Activated CD4-positive, alpha-beta T cell treated with anti-CD3 and anti-CD28 coated beads for 36 hours (primary cell): ENCODE measurements at regions not wholly inside any gene's neighbourhood (a gene's known extent, or its start where the extent isn't known, plus 50 kb on each side); places are given as distances from the start of the nearest gene placed in this dataset.

Experiments used
- ATAC-seq: fragments of 200-7000 bp; cut with Tn5 transposase; one replicate; pipeline ENCODE4 v1.10.0; 2021; ENCODE audit warnings: mild to moderate bottlenecking, moderate library complexity
- CTCF ChIA-PET: fragments of 350-600 bp; sonication (Branson Sonifier 250); formaldehyde crosslinking; loops from one replicate; lab custom pipeline; 2021; ENCODE audit warnings: antibody characterized with exemption; lab: Charles Lee
- POLR2A ChIA-PET: fragments of 350-600 bp; sonication (Branson Sonifier 250); formaldehyde crosslinking; loops from one replicate; lab custom pipeline; 2021; ENCODE audit warnings: antibody characterized with exemption, inconsistent platforms; lab: Charles Lee
- DNase-seq: peaks from one replicate; pipeline ENCODE4 v3.0.0-alpha.2; 2020
- H3K27ac Mint-ChIP-seq: one replicate; pipeline ENCODE4 v1.8.0; 2021; ENCODE audit warnings: mixed read lengths
- H3K27me3 Mint-ChIP-seq: one replicate; pipeline ENCODE4 v1.8.0; 2021; ENCODE audit warnings: mixed read lengths
- H3K36me3 Mint-ChIP-seq: one replicate; pipeline ENCODE4 v1.8.0; 2021; ENCODE audit warnings: low read depth, mixed read lengths
- H3K4me1 Mint-ChIP-seq: one replicate; pipeline ENCODE4 v1.8.0; 2021; ENCODE audit warnings: mixed read lengths
- H3K4me3 Mint-ChIP-seq: one replicate; pipeline ENCODE4 v1.8.0; 2021; ENCODE audit warnings: mild to moderate bottlenecking, moderate library complexity, mixed read lengths
- H3K9me3 Mint-ChIP-seq: one replicate; pipeline ENCODE4 v1.8.0; 2021; ENCODE audit warnings: low read depth, mixed read lengths
- intact Hi-C, 2 experiments: fragments of 100-400 bp; cut with DNase I in 1 of 2; cut with micrococcal nuclease in 1 of 2; formaldehyde crosslinking; loops; one replicate each; pipeline versions ENCODE4 v1.14.2 to v1.15.1; 2022 to 2024; cut with DNase I, micrococcal nuclease

- Mint-ChIP-seq H3K4me1 (no peaks in the 10 kb centered on the region), H3K4me3 (no peak overlapping the region), H3K27ac (no peak overlapping the region), H3K36me3 (no peaks in the 10 kb centered on the region), H3K9me3 (no peaks in the 10 kb centered on the region), H3K27me3 (peaks cover 15% of the 10 kb centered on the region)
- CTCF ChIA-PET = interaction anchor here (0.5 to 1.7 kb wide), 6 partner anchors 13 to 1554 kb away, joined by 3 to 8 read pairs (median 3); no protein-coding TSS in a partner anchor
- POLR2A ChIA-PET = no interaction called here
- DNase-seq = no peak
- intact Hi-C loops = no loop called here
- ATAC-seq = no peak
Measured at GRCh38 chr19:30670011-30670329, 297.8 kb downstream of the ZNF536 start.

GRCh38 chr19:30669329-30670010 lies 297.3 kb downstream of the ZNF536 start:
- no peak for ATAC-seq
- Mint-ChIP-seq H3K9me3 (no peaks in the 10 kb centered on the region), H3K36me3 (no peaks in the 10 kb centered on the region), H3K27me3 (peaks cover 16% of the 10 kb centered on the region), H3K27ac (no peak overlapping the region), H3K4me3 (no peak overlapping the region), H3K4me1 (no peaks in the 10 kb centered on the region)
- peak; percentile 72 for DNase-seq
- intact Hi-C loops = loop anchor here (1.0 to 10.0 kb wide), 3 partner anchors 875 to 1555 kb away; no protein-coding TSS in a partner anchor
- ChIA-PET POLR2A (no interaction called here), CTCF (interaction anchor here (0.5 to 1.7 kb wide), 9 partner anchors 13 to 1555 kb away, joined by 3 to 8 read pairs (median 3); no protein-coding TSS in a partner anchor)

DNA sequence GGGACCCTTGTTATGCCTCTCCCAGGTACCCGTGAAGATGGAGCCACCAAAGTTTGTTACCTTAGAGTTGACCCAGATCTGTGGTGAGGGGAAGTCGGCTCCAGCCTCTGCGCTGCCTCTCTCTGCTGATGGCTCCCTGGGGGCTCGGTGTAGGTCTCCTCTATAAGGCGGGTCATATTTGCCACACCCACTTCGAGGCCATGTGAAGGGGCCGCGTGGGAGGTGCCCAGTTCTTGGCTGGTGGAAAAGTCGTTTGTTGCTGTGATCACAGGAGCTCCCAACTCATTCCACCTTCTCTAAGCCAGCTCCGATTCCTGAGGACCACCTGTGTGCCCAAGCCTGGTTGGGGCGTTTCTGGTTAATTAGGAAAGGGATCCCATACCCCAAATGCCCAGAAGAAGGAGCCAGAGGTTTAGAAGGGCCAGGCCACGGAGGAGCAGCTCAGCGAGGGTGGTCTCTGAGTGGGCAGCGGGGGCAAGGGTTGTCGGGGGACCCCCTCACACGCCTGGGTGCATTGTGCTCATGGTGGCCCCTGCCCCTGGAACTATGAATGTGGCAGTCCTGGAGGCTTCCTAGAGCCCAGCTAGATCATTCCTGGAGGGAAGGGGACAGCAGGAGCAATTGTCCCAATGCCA lies 296.5 kb downstream of the ZNF536 start:
- H3K27ac Mint-ChIP-seq = no peak overlapping the region
- H3K36me3 Mint-ChIP-seq = no peaks in the 10 kb centered on the region
- no peaks in the 10 kb centered on the region for H3K9me3 Mint-ChIP-seq
- ATAC-seq (no peak), DNase-seq (no peak)
- intact Hi-C loops = loop anchor here (1.0 to 10.0 kb wide), 3 partner anchors 876 to 1556 kb away; no protein-coding TSS in a partner anchor
- H3K27me3 Mint-ChIP-seq = peaks cover 21% of the 10 kb centered on the region
- ChIA-PET POLR2A (no interaction called here), CTCF (interaction anchor here (0.6 to 1.7 kb wide), 5 partner anchors 18 to 1556 kb away, joined by 3 to 5 read pairs (median 4); no protein-coding TSS in a partner anchor)
- H3K4me1 Mint-ChIP-seq = no peaks in the 10 kb centered on the region
- no peak overlapping the region for H3K4me3 Mint-ChIP-seq

DNA sequence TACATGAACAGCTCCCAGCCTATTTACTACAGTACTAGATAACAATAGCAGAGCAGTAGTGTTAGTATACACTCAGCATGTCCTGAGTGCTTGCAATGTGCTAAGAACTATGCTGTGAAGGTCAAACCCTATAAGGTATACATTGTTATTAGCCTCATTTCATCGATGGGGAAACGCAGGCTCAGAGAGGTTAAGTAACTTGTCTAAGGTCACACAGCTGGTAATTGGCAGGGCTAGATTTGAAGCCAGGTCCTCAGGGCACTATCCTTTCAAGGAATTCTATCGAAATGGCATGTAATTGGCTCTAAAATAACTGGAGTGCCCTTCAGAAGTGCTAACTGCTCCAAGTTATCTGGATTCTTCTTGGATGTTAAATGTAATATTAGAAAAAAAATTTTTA lies 295.6 kb downstream of the ZNF536 start:
- H3K4me1 Mint-ChIP-seq = no peaks in the 10 kb centered on the region
- intact Hi-C loops = loop anchor here (5.0 to 10.0 kb wide), 2 partner anchors 877 to 1555 kb away; no protein-coding TSS in a partner anchor
- CTCF ChIA-PET = interaction anchor here (1.0 to 1.7 kb wide), 2 partner anchors 11 to 1556 kb away, joined by 5 read pairs; no protein-coding TSS in a partner anchor
- H3K27ac Mint-ChIP-seq = no peak overlapping the region
- POLR2A ChIA-PET = no interaction called here
- peaks cover 23% of the 10 kb centered on the region for H3K27me3 Mint-ChIP-seq
- no peak overlapping the region for H3K4me3 Mint-ChIP-seq
- no peaks in the 10 kb centered on the region for H3K36me3 Mint-ChIP-seq
- no peak for ATAC-seq
- no peak for DNase-seq
- no peaks in the 10 kb centered on the region for H3K9me3 Mint-ChIP-seq

DNA sequence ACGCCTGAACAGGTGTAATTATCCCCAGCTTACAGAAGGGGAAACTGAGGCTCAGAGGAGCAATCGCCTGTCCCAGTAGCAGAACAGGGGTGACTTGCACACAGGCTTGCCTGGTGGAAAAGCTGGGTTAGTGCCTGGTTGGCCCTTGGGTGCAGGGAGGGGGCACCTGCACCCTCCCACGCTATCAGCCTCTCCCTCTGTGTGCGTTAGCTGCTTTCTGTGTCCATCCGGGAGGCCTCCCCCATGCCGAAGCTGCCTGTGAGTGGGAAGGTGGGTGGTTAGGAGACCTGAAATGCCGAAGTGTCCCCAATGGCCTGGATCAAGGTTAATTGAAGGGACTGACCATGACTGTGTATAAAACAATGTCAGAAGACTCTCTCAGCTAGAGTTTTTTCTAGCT lies 295.0 kb downstream of the ZNF536 start:
- ChIA-PET POLR2A (no interaction called here), CTCF (interaction anchor here (0.6 to 1.7 kb wide), 6 partner anchors 11 to 1871 kb away, joined by 3 to 5 read pairs (median 4); no protein-coding TSS in a partner anchor)
- Mint-ChIP-seq H3K27ac (no peak overlapping the region), H3K9me3 (no peaks in the 10 kb centered on the region), H3K36me3 (no peaks in the 10 kb centered on the region), H3K4me1 (no peaks in the 10 kb centered on the region), H3K27me3 (peaks cover 25% of the 10 kb centered on the region), H3K4me3 (no peak overlapping the region)
- ATAC-seq (no peak), DNase-seq (no peak)
- intact Hi-C loops = loop anchor here (5.0 to 10.0 kb wide), 2 partner anchors 878 to 1555 kb away; no protein-coding TSS in a partner anchor

- POLR2A ChIA-PET = no interaction called here
- Mint-ChIP-seq H3K36me3 (no peaks in the 10 kb centered on the region), H3K9me3 (no peaks in the 10 kb centered on the region), H3K27ac (no peak overlapping the region), H3K27me3 (peaks cover 25% of the 10 kb centered on the region), H3K4me1 (no peaks in the 10 kb centered on the region), H3K4me3 (no peak overlapping the region)
- CTCF ChIA-PET = interaction anchor here (0.6 to 1.7 kb wide), 9 partner anchors 10 to 1691 kb away, joined by 3 to 5 read pairs (median 4); no protein-coding TSS in a partner anchor
- ATAC-seq (no peak), DNase-seq (peak; percentile 63)
- intact Hi-C loops = loop anchor here (5.0 to 10.0 kb wide), 2 partner anchors 878 to 1556 kb away; no protein-coding TSS in a partner anchor
Measured at GRCh38 chr19:30666301-30666803, 294.2 kb downstream of the ZNF536 start.

DNA sequence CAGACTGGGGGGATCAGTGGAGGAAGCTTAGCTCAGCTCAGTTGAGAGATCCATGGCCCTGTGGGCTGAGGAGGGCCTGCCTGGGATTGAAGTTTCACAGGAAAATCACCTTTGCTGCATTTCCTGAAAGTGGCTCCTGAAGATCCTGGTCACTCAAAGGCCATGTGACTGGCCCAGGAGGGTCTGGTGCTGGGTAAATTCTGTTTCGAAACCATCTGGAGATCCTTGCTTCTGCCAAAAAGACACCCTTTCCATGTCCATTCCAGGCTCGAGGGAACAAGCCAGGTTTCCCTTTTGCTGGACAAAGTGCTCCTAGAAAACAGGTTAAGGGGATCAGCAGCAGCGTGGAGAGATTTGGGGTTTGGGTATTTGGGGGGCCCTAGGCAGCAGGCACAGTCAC lies 293.3 kb downstream of the ZNF536 start:
- CTCF ChIA-PET = interaction anchor here (0.6 to 1.1 kb wide), 4 partner anchors 10 to 907 kb away, joined by 3 to 4 read pairs (median 4); no protein-coding TSS in a partner anchor
- DNase-seq = no peak
- Mint-ChIP-seq H3K9me3 (no peaks in the 10 kb centered on the region), H3K27me3 (peaks cover 25% of the 10 kb centered on the region), H3K4me1 (no peaks in the 10 kb centered on the region), H3K36me3 (no peaks in the 10 kb centered on the region), H3K27ac (no peak overlapping the region), H3K4me3 (no peak overlapping the region)
- no peak for ATAC-seq
- intact Hi-C loops = loop anchor here (5.0 to 10.0 kb wide), 2 partner anchors 879 to 1557 kb away; no protein-coding TSS in a partner anchor
- POLR2A ChIA-PET = no interaction called here

- Mint-ChIP-seq H3K4me3 (no peak overlapping the region), H3K9me3 (peaks cover 5% of the 10 kb centered on the region), H3K27ac (no peak overlapping the region), H3K36me3 (no peaks in the 10 kb centered on the region), H3K27me3 (peaks cover 20% of the 10 kb centered on the region), H3K4me1 (no peaks in the 10 kb centered on the region)
- ChIA-PET CTCF (interaction anchor here (0.5 to 1.2 kb wide), 2 partner anchors 10 to 1595 kb away, joined by 3 read pairs; no protein-coding TSS in a partner anchor), POLR2A (interaction anchor here (0.6 kb wide), 1 partner anchor 1944 kb away, joined by 3 read pairs; no protein-coding TSS in a partner anchor)
- ATAC-seq = no peak
- intact Hi-C loops = loop anchor here in 1 of 2 experiments (10.0 kb wide), 1 partner anchor 881 kb away; no protein-coding TSS in a partner anchor
- DNase-seq = no peak
Measured at GRCh38 chr19:30663611-30664174, 291.5 kb downstream of the ZNF536 start.

DNA sequence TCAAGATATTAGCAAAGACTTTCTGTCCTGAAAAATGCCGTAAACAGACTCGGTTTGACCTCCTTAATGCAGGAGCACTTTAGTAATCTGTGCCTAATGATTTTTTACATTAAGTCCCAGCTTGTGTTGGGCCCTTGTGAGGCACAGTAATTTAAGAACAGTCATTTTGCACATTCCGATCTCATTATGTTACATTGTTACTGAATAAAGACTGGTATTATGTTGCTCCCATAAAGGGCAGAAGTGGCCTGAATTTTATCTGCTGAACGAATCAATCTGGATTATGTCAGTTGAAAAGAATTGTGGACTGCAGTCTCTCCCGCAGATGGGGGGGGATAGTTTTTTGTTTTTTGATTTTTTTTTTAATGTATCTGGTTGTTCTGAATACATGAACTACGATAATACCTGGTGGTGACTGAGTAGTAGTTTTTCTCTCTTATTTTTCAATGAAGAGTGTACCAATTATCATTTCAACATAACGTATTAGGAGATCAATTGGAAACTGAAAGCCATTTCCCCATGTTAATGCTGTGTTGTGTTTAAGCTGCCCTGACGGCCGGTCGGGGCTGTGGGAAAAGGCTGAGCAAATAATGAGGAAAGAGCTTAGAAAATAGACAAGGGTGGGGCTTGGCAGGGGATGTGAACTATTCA lies 290.2 kb downstream of the ZNF536 start:
- no peak overlapping the region for H3K4me3 Mint-ChIP-seq
- intact Hi-C loops = loop anchor here in 1 of 2 experiments (10.0 kb wide), 1 partner anchor 882 kb away; no protein-coding TSS in a partner anchor
- no peaks in the 10 kb centered on the region for H3K36me3 Mint-ChIP-seq
- ChIA-PET POLR2A (no interaction called here), CTCF (interaction anchor here (0.6 to 1.2 kb wide), 3 partner anchors 531 to 1596 kb away, joined by 3 read pairs; no protein-coding TSS in a partner anchor)
- peaks cover 7% of the 10 kb centered on the region for H3K9me3 Mint-ChIP-seq
- H3K4me1 Mint-ChIP-seq = no peaks in the 10 kb centered on the region
- H3K27ac Mint-ChIP-seq = no peak overlapping the region
- ATAC-seq = no peak
- H3K27me3 Mint-ChIP-seq = peaks cover 22% of the 10 kb centered on the region
- no peak for DNase-seq

DNA sequence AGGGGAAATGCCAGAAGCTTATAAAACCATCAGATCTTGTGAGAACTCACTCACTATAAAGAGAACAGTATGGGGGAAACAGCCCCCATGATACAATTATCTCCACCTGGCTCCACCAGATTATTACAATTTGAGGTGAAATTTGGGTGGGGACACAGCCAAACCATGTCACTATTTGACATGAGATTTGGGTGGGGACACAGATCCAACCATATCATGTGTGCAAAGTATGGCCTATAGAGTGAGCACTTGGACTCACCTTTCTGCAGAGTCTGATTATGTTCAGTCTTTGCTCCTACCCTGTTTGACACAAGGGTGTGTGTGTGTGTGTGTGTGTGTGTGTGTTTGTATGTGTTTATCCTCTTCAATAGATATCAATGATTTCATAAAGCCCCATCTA lies 287.5 kb downstream of the ZNF536 start:
- intact Hi-C loops = loop anchor here in 1 of 2 experiments (10.0 kb wide), 1 partner anchor 885 kb away; no protein-coding TSS in a partner anchor
- Mint-ChIP-seq H3K27me3 (peaks cover 23% of the 10 kb centered on the region), H3K27ac (no peak overlapping the region), H3K4me1 (no peaks in the 10 kb centered on the region), H3K9me3 (peaks cover 7% of the 10 kb centered on the region), H3K4me3 (no peak overlapping the region), H3K36me3 (no peaks in the 10 kb centered on the region)
- ATAC-seq (no peak), DNase-seq (no peak)
- POLR2A ChIA-PET = no interaction called here
- CTCF ChIA-PET = no interaction called here
